GM20431 (cell line): ENCODE measurements at regions not wholly inside any gene's neighbourhood (a gene's known extent, or its start where the extent isn't known, plus 50 kb on each side); places are given as distances from the start of the nearest gene placed in this dataset.

Source experiments
- in situ Hi-C: fragments of 300-500 bp; cut with MseI, MboI; formaldehyde crosslinking; loops from one replicate; pipeline ENCODE4 v1.15.0; 2020; ENCODE audit warnings: low sequenced_read_pairs; ENCODE audit not compliant: unreplicated experiment

- in situ Hi-C loops = no loop called here
Observed at GRCh38 chr20:22383156-22383555, 201.2 kb downstream of the FOXA2 start.

GRCh38 chr20:22382742-22383141, 201.6 kb downstream of the FOXA2 start:
- in situ Hi-C loops = no loop called here

- in situ Hi-C loops = no loop called here
Observed at GRCh38 chr20:22381812-22382416, 202.5 kb downstream of the FOXA2 start.

- in situ Hi-C loops = no loop called here
Observed at GRCh38 chr20:22379472-22379871, 204.9 kb downstream of the FOXA2 start.

GRCh38 chr20:22374678-22375590, 209.4 kb downstream of the FOXA2 start:
- in situ Hi-C loops = no loop called here

GRCh38 chr20:22374066-22374465, 210.3 kb downstream of the FOXA2 start:
- in situ Hi-C loops = no loop called here

- in situ Hi-C loops = no loop called here
Observed at GRCh38 chr20:22373164-22373895, 211.0 kb downstream of the FOXA2 start.

GRCh38 chr20:22371843-22372242, 212.5 kb downstream of the FOXA2 start:
- in situ Hi-C loops = no loop called here

GRCh38 chr20:22370137-22370536, 214.2 kb downstream of the FOXA2 start:
- in situ Hi-C loops = no loop called here

GRCh38 chr20:22369100-22369499, 215.3 kb downstream of the FOXA2 start:
- in situ Hi-C loops = no loop called here

- in situ Hi-C loops = no loop called here
Observed at GRCh38 chr20:22368235-22368634, 216.1 kb downstream of the FOXA2 start.

GRCh38 chr20:22366631-22367030, 217.7 kb downstream of the FOXA2 start:
- in situ Hi-C loops = no loop called here

GRCh38 chr20:22354647-22355046, 229.7 kb downstream of the FOXA2 start:
- in situ Hi-C loops = no loop called here

GRCh38 chr20:22353586-22353985, 230.8 kb downstream of the FOXA2 start:
- in situ Hi-C loops = no loop called here

- in situ Hi-C loops = no loop called here
Observed at GRCh38 chr20:22352019-22352418, 232.4 kb downstream of the FOXA2 start.

GRCh38 chr20:22350624-22351023, 233.7 kb downstream of the FOXA2 start:
- in situ Hi-C loops = no loop called here

- in situ Hi-C loops = loop anchor here (25.0 kb wide), 1 partner anchor 239 kb away; the partner anchor contains the start of gene FOXA2
Observed at GRCh38 chr20:22348010-22348409, 236.4 kb downstream of the FOXA2 start.

- in situ Hi-C loops = loop anchor here (25.0 kb wide), 1 partner anchor 241 kb away; the partner anchor contains the start of gene FOXA2
Observed at GRCh38 chr20:22346716-22347115, 237.7 kb downstream of the FOXA2 start.

- in situ Hi-C loops = loop anchor here (25.0 kb wide), 1 partner anchor 244 kb away; the partner anchor contains the start of gene FOXA2
Observed at GRCh38 chr20:22343612-22344011, 240.8 kb downstream of the FOXA2 start.

- in situ Hi-C loops = loop anchor here (25.0 kb wide), 1 partner anchor 245 kb away; the partner anchor contains the start of gene FOXA2
Observed at GRCh38 chr20:22342410-22342809, 242.0 kb downstream of the FOXA2 start.
